ENCODE measurements at regions not wholly inside any gene's neighbourhood (a gene's known extent, or its start where the extent isn't known, plus 50 kb on each side); places are given as distances from the start of the nearest gene placed in this dataset.

DNA sequence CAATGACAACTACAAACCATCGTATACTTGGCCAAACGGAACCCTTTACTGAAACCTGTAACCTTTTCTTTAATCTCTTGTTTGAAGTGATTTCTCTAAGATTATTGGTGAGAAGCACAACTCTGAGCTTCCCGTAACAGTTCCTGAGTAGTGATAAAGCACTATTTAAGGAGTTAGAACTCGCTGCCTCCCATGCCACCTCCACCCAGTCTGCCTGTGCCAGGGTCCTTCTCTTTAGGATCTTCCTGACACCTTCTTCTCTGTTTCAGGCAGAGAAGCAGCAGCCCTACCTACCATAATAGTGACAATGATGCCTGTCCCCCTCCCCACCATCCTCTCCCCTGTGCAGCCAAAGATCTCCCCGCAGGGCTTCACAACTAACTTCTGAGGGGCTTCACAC lies 330.6 kb downstream of the ZSWIM6 start:
- H3K4me1 ChIP-seq (ENCODE audit: control insufficient read depth in 4 of 4, insufficient read depth in 4 of 4, low read length in 3 of 4) = peaks cover 0 to 11% (median 7%) of the 10 kb centered on the region in 4 donors
- TF ChIP-seq EGR1 (IDR thresholded peaks at IDR 0.05; ENCODE audit: low read depth in 2 of 2) (no peak), HNF4G (IDR thresholded peaks at IDR 0.05) (no peak), FOXA2 (IDR thresholded peaks at IDR 0.05) (no peak), YY1 (IDR thresholded peaks at IDR 0.05) (no peak), FOXA1 (IDR thresholded peaks at IDR 0.05) (no peak), JUND (IDR thresholded peaks at IDR 0.05) (no peak), SP1 (IDR thresholded peaks at IDR 0.05) (no peak), ATF3 (IDR thresholded peaks at IDR 0.05) (no peak), TAF1 (conservative IDR thresholded peaks at IDR 0.05) (no peak), RAD21 (IDR thresholded peaks at IDR 0.05) (no peak), RXRA (IDR thresholded peaks at IDR 0.05) (no peak), NR2F2 (IDR thresholded peaks at IDR 0.05) (no peak), HNF4A (conservative IDR thresholded peaks at IDR 0.05) (no peak), GABPA (IDR thresholded peaks at IDR 0.05 in 1 of 2, conservative IDR thresholded peaks at IDR 0.05 in 1 of 2) (no peak)
- TF ChIP-seq, protein P1, sequence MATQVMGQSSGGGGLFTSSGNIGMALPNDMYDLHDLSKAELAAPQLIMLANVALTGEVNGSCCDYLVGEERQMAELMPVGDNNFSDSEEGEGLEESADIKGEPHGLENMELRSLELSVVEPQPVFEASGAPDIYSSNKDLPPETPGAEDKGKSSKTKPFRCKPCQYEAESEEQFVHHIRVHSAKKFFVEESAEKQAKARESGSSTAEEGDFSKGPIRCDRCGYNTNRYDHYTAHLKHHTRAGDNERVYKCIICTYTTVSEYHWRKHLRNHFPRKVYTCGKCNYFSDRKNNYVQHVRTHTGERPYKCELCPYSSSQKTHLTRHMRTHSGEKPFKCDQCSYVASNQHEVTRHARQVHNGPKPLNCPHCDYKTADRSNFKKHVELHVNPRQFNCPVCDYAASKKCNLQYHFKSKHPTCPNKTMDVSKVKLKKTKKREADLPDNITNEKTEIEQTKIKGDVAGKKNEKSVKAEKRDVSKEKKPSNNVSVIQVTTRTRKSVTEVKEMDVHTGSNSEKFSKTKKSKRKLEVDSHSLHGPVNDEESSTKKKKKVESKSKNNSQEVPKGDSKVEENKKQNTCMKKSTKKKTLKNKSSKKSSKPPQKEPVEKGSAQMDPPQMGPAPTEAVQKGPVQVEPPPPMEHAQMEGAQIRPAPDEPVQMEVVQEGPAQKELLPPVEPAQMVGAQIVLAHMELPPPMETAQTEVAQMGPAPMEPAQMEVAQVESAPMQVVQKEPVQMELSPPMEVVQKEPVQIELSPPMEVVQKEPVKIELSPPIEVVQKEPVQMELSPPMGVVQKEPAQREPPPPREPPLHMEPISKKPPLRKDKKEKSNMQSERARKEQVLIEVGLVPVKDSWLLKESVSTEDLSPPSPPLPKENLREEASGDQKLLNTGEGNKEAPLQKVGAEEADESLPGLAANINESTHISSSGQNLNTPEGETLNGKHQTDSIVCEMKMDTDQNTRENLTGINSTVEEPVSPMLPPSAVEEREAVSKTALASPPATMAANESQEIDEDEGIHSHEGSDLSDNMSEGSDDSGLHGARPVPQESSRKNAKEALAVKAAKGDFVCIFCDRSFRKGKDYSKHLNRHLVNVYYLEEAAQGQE (IDR thresholded peaks at IDR 0.05) = no peak
- TF ChIP-seq, protein P2, sequence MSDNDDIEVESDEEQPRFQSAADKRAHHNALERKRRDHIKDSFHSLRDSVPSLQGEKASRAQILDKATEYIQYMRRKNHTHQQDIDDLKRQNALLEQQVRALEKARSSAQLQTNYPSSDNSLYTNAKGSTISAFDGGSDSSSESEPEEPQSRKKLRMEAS (IDR thresholded peaks at IDR 0.05) = no peak
- TF ChIP-seq, protein P3, sequence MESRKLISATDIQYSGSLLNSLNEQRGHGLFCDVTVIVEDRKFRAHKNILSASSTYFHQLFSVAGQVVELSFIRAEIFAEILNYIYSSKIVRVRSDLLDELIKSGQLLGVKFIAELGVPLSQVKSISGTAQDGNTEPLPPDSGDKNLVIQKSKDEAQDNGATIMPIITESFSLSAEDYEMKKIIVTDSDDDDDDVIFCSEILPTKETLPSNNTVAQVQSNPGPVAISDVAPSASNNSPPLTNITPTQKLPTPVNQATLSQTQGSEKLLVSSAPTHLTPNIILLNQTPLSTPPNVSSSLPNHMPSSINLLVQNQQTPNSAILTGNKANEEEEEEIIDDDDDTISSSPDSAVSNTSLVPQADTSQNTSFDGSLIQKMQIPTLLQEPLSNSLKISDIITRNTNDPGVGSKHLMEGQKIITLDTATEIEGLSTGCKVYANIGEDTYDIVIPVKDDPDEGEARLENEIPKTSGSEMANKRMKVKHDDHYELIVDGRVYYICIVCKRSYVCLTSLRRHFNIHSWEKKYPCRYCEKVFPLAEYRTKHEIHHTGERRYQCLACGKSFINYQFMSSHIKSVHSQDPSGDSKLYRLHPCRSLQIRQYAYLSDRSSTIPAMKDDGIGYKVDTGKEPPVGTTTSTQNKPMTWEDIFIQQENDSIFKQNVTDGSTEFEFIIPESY (IDR thresholded peaks at IDR 0.05) = no peak
- TF ChIP-seq, protein P4, sequence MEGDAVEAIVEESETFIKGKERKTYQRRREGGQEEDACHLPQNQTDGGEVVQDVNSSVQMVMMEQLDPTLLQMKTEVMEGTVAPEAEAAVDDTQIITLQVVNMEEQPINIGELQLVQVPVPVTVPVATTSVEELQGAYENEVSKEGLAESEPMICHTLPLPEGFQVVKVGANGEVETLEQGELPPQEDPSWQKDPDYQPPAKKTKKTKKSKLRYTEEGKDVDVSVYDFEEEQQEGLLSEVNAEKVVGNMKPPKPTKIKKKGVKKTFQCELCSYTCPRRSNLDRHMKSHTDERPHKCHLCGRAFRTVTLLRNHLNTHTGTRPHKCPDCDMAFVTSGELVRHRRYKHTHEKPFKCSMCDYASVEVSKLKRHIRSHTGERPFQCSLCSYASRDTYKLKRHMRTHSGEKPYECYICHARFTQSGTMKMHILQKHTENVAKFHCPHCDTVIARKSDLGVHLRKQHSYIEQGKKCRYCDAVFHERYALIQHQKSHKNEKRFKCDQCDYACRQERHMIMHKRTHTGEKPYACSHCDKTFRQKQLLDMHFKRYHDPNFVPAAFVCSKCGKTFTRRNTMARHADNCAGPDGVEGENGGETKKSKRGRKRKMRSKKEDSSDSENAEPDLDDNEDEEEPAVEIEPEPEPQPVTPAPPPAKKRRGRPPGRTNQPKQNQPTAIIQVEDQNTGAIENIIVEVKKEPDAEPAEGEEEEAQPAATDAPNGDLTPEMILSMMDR (IDR thresholded peaks at IDR 0.05; ENCODE audit: low read depth, low read length, missing input control) = no peak
- no peak overlapping the region for H3K4me3 ChIP-seq (ENCODE audit: low read depth in 1 of 3, low read length in 3 of 3)
- H3K9me3 ChIP-seq (ENCODE audit: control insufficient read depth in 4 of 4, low read length in 3 of 4) = no peaks in the 10 kb centered on the region
- 95% methylated on average over 5 of the region's 5 CpGs for WGBS
- H3K27ac ChIP-seq (ENCODE audit: low read depth in 1 of 2, low read length in 2 of 2) = no peak overlapping the region
- no peak for DNase-seq (ENCODE audit: low spot score)
- no peaks in the 10 kb centered on the region for H3K36me3 ChIP-seq (ENCODE audit: control insufficient read depth in 4 of 4, insufficient read depth in 3 of 4, low read depth in 1 of 4, low read length in 3 of 4)
- no peaks in the 10 kb centered on the region for H3K27me3 ChIP-seq (ENCODE audit: control insufficient read depth in 4 of 4, insufficient read depth in 4 of 4, low read length in 3 of 4)
- no peak overlapping the region for H3K9ac ChIP-seq (ENCODE audit: low read depth in 1 of 2, low read length in 2 of 2)
